A549 (cell line): ENCODE measurements at regions not wholly inside any gene's neighbourhood (a gene's known extent, or its start where the extent isn't known, plus 50 kb on each side); places are given as distances from the start of the nearest gene placed in this dataset.

Experiments used
- ATAC-seq, 2 experiments: fragments of 200-7000 bp in 1 of 2; fragments of >200 bp in 1 of 2; cut with Nextera tagmentation in 1 of 2; cut with Tn5 transposase in 1 of 2; 3 replicates each; pipeline versions ENCODE4 v1.8.0 to v1.9.1; 2018 to 2020; ENCODE audit warnings: mild to moderate bottlenecking in 1 of 2, moderate library complexity in 1 of 2
- CTCF ChIA-PET: fragments of 300-600 bp; sonication (Branson Sonifier 250); formaldehyde crosslinking; extraction: SDS; loops from one replicate; lab custom pipeline; 2021; ENCODE audit warnings: antibody characterized with exemption, inconsistent platforms; lab: Yijun Ruan, JAX
- POLR2A ChIA-PET: fragments of 350-600 bp; formaldehyde crosslinking; extraction: SDS; loops from one replicate; lab custom pipeline; 2021; ENCODE audit warnings: antibody characterized with exemption, inconsistent platforms; lab: Yijun Ruan, JAX
- DNase-seq, 2 experiments: peaks; one replicate each; pipeline versions ENCODE4 v3.0.0 to v3.0.0-alpha.2; 2011 to 2016; ENCODE audit warnings: low read depth in 1 of 2, low spot score in 1 of 2
- FAIRE-seq: peaks from 2 replicates; lab custom pipeline; 2011; peaks lifted over from hg19 to GRCh38; lab: Jason Lieb, UNC
- H3K27ac ChIP-seq, 2 experiments: fragments of >200 bp; sonication (Bioruptor Twin); formaldehyde crosslinking; 3 replicates each; pipeline ENCODE4 v1.5.1; 2016 to 2017
- H3K4me1 ChIP-seq: fragments of >200 bp; sonication (Bioruptor Twin); formaldehyde crosslinking; 3 replicates; pipeline ENCODE4 v1.6.1; 2016
- H3K4me2 ChIP-seq: fragments of >200 bp; sonication (Bioruptor Twin); formaldehyde crosslinking; 3 replicates; pipeline ENCODE4 v1.6.1; 2016
- H3K4me3 ChIP-seq: fragments of >200 bp; sonication (Bioruptor Twin); formaldehyde crosslinking; 3 replicates; pipeline ENCODE4 v1.5.1; 2016
- H3K9me3 ChIP-seq: fragments of >200 bp; sonication (Bioruptor Twin); formaldehyde crosslinking; 3 replicates; pipeline ENCODE4 v1.6.1; 2016
- ATOH8 ChIP-seq: fragments of 250-450 bp; sonication (Bioruptor Pico); IDR thresholded peaks from 2 replicates; pipeline ENCODE4 v1.5.0; 2020; ENCODE audit warnings: low read depth, mild to moderate bottlenecking, moderate library complexity
- BHLHE40 ChIP-seq: IDR thresholded peaks from 2 replicates; pipeline ENCODE4 v1.6.1; 2012; ENCODE audit warnings: low read depth, low read length, inconsistent platforms
- EHMT2 ChIP-seq: fragments of 200-600 bp; sonication (generic); IDR thresholded peaks from 2 replicates; pipeline ENCODE4 v1.6.1; 2016; ENCODE audit warnings: antibody characterized with exemption, low read depth, mild to moderate bottlenecking, moderate library complexity
- EP300 ChIP-seq, 2 experiments: fragments of >200 bp; sonication (Bioruptor Twin); formaldehyde crosslinking; IDR thresholded peaks; 2 replicates in 1 of 2; 3 replicates in 1 of 2; pipeline ENCODE4 v1.6.1; 2016 to 2017
- GATA3 ChIP-seq: IDR thresholded peaks from 2 replicates; pipeline ENCODE4 v1.6.1; 2012; ENCODE audit warnings: borderline replicate concordance
- HDAC2 ChIP-seq: fragments of 200-600 bp; sonication (generic); IDR thresholded peaks from 2 replicates; pipeline ENCODE4 v1.6.1; 2016
- HOXB13 ChIP-seq: fragments of 250-450 bp; sonication (Bioruptor Pico); IDR thresholded peaks from 2 replicates; pipeline ENCODE4 v1.5.0; 2020; ENCODE audit warnings: low read depth, mild to moderate bottlenecking, moderate library complexity
- JUN ChIP-seq, 2 experiments: fragments of >200 bp; sonication (Bioruptor Twin); formaldehyde crosslinking; IDR thresholded peaks; 2 replicates in 1 of 2; 3 replicates in 1 of 2; pipeline ENCODE4 v1.6.1; 2016 to 2017
- KDM1A ChIP-seq: fragments of 200-600 bp; sonication (generic); IDR thresholded peaks from 2 replicates; pipeline ENCODE4 v1.6.1; 2016; ENCODE audit warnings: low read depth, mild to moderate bottlenecking
- KDM5A ChIP-seq: fragments of 200-600 bp; sonication (generic); IDR thresholded peaks from 2 replicates; pipeline ENCODE4 v1.6.1; 2016; ENCODE audit warnings: antibody characterized with exemption, mild to moderate bottlenecking
- MAFK ChIP-seq: fragments of 450-650 bp; IDR thresholded peaks from 2 replicates; pipeline ENCODE4 v1.6.1; 2014; ENCODE audit not compliant: partially characterized antibody
- PBX3 ChIP-seq: IDR thresholded peaks from 2 replicates; pipeline ENCODE4 v1.6.1; 2012
- RAD21 ChIP-seq, 2 experiments: fragments of >200 bp in 1 of 2; sonication (Bioruptor Twin) in 1 of 2; formaldehyde crosslinking in 1 of 2; IDR thresholded peaks in 1 of 2; conservative IDR thresholded peaks in 1 of 2; 2 replicates in 1 of 2; 3 replicates in 1 of 2; pipeline ENCODE4 v1.6.1; 2012 to 2018; ENCODE audit warnings: inconsistent platforms in 1 of 2
- SREBF2 ChIP-seq: fragments of 450-650 bp; IDR thresholded peaks from 2 replicates; pipeline ENCODE4 v1.6.1; 2014; ENCODE audit warnings: mild to moderate bottlenecking, moderate library complexity
- TFCP2L1 ChIP-seq: fragments of 250-450 bp; sonication (Bioruptor Pico); IDR thresholded peaks from 2 replicates; pipeline ENCODE4 v1.5.0; 2021; ENCODE audit warnings: mild to moderate bottlenecking
- ZC3H11A ChIP-seq: fragments of 450-650 bp; IDR thresholded peaks from 2 replicates; pipeline ENCODE4 v1.6.1; 2014; ENCODE audit warnings: antibody characterized with exemption, mild to moderate bottlenecking
- ZFP36 ChIP-seq: fragments of 450-650 bp; IDR thresholded peaks from 2 replicates; pipeline ENCODE4 v1.6.1; 2014; ENCODE audit warnings: borderline replicate concordance; ENCODE audit not compliant: partially characterized antibody
- WGBS: methylation state at CpG from one replicate; pipeline ENCODE4 v1.1.6; 2017; ENCODE audit errors: missing lambda C conversion rate; 5-methylcytosine and 5-hydroxymethylcytosine counted together
- TF ChIP-seq, protein P1 (sequence below): IDR thresholded peaks from 2 replicates; pipeline ENCODE4 v1.6.1; 2012; ENCODE audit warnings: low read depth, borderline replicate concordance
- TF ChIP-seq, protein P2 (sequence below): fragments of >200 bp; sonication (Bioruptor Twin); formaldehyde crosslinking; IDR thresholded peaks from 3 replicates; pipeline ENCODE4 v1.5.1; 2016
- TF ChIP-seq, protein P3 (sequence below): fragments of >200 bp; sonication (Bioruptor Twin); formaldehyde crosslinking; IDR thresholded peaks from 2 replicates; pipeline ENCODE4 v1.6.1; 2016
- TF ChIP-seq, protein P4 (sequence below): fragments of 150-350 bp; IDR thresholded peaks from 2 replicates; pipeline ENCODE4 v1.6.1; 2014; ENCODE audit warnings: low read depth, mild to moderate bottlenecking, low read length

DNA sequence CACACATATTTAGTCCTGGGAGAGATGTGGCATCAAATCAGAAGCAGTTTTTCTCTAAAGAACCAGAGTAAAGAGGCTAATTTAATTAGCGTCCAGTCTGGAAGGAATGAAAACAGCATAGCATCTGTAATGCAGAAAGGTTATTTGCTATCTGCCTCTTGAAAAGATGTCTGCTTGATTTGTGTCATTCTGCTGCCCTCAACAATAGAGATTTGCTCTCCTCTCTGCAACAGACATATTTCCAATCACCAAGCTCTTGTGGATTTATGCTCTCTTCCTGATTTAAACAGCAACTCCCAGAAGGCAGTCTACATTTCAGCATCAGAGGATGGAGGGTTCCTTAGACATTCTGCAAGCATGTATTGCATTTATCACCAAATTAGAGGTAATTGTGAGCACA, 53.5 kb upstream of the AKAP12 start:
- no peaks in the 10 kb centered on the region for H3K9me3 ChIP-seq
- H3K4me2 ChIP-seq: no peak overlapping the region
- no peak for ATAC-seq
- POLR2A ChIA-PET: no interaction called here
- DNase-seq: no peak
- FAIRE-seq: no peak
- no peak overlapping the region for H3K4me3 ChIP-seq
- 88% methylated on average over 1 of the region's 1 CpG for WGBS
- no peak overlapping the region for H3K27ac ChIP-seq
- TF ChIP-seq BHLHE40 (no peak), PBX3 (no peak), SREBF2 (no peak), GATA3 (no peak), ZC3H11A (no peak), KDM5A (no peak), HOXB13 (CRISPR knock-in tag) (no peak), ATOH8 (CRISPR knock-in tag) (no peak), ZFP36 (no peak), EP300 (IDR thresholded peaks at IDR 0.05) (no peak)
- TF ChIP-seq, protein P1, sequence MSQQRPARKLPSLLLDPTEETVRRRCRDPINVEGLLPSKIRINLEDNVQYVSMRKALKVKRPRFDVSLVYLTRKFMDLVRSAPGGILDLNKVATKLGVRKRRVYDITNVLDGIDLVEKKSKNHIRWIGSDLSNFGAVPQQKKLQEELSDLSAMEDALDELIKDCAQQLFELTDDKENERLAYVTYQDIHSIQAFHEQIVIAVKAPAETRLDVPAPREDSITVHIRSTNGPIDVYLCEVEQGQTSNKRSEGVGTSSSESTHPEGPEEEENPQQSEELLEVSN: no peak
- TF ChIP-seq, protein P2, sequence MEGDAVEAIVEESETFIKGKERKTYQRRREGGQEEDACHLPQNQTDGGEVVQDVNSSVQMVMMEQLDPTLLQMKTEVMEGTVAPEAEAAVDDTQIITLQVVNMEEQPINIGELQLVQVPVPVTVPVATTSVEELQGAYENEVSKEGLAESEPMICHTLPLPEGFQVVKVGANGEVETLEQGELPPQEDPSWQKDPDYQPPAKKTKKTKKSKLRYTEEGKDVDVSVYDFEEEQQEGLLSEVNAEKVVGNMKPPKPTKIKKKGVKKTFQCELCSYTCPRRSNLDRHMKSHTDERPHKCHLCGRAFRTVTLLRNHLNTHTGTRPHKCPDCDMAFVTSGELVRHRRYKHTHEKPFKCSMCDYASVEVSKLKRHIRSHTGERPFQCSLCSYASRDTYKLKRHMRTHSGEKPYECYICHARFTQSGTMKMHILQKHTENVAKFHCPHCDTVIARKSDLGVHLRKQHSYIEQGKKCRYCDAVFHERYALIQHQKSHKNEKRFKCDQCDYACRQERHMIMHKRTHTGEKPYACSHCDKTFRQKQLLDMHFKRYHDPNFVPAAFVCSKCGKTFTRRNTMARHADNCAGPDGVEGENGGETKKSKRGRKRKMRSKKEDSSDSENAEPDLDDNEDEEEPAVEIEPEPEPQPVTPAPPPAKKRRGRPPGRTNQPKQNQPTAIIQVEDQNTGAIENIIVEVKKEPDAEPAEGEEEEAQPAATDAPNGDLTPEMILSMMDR: no peak
- no peaks in the 10 kb centered on the region for H3K4me1 ChIP-seq
- CTCF ChIA-PET: no interaction called here

- 45% methylated on average over 2 of the region's 2 CpGs for WGBS
Measured at GRCh38 chr6:151186804-151187330, 52.9 kb upstream of the AKAP12 start.

More at GRCh38 chr6:151186804-151187330, 52.9 kb upstream of the AKAP12 start:
- DNase-seq (no peak), ATAC-seq (no peak), FAIRE-seq (no peak)
- H3K9me3 ChIP-seq: no peaks in the 10 kb centered on the region
- no peaks in the 10 kb centered on the region for H3K4me1 ChIP-seq
- POLR2A ChIA-PET: no interaction called here
- no peak overlapping the region for H3K4me2 ChIP-seq
- H3K27ac ChIP-seq: no peak overlapping the region
- TF ChIP-seq KDM1A: no peak
- TF ChIP-seq, protein P3, sequence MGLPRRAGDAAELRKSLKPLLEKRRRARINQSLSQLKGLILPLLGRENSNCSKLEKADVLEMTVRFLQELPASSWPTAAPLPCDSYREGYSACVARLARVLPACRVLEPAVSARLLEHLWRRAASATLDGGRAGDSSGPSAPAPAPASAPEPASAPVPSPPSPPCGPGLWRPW: no peak
- no peak for TF ChIP-seq EP300 (IDR thresholded peaks at IDR 0.05)
- no peak for TF ChIP-seq ZC3H11A
- no peak for TF ChIP-seq SREBF2
- no peak for TF ChIP-seq MAFK
- TF ChIP-seq ATOH8 (CRISPR knock-in tag): no peak
- TF ChIP-seq, protein P2: no peak
- no peak for TF ChIP-seq JUN (IDR thresholded peaks at IDR 0.05)
- no peak for TF ChIP-seq HDAC2
- TF ChIP-seq, protein P4, sequence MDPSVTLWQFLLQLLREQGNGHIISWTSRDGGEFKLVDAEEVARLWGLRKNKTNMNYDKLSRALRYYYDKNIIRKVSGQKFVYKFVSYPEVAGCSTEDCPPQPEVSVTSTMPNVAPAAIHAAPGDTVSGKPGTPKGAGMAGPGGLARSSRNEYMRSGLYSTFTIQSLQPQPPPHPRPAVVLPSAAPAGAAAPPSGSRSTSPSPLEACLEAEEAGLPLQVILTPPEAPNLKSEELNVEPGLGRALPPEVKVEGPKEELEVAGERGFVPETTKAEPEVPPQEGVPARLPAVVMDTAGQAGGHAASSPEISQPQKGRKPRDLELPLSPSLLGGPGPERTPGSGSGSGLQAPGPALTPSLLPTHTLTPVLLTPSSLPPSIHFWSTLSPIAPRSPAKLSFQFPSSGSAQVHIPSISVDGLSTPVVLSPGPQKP: no peak
- TF ChIP-seq TFCP2L1 (CRISPR knock-in tag): no peak
- TF ChIP-seq KDM5A: no peak
- no peak for TF ChIP-seq RAD21 (conservative IDR thresholded peaks at IDR 0.05 in 1 of 2, IDR thresholded peaks at IDR 0.05 in 1 of 2)
- TF ChIP-seq GATA3: no peak
- TF ChIP-seq EHMT2: no peak
- CTCF ChIA-PET: no interaction called here
- H3K4me3 ChIP-seq: no peak overlapping the region
